HuH-7 (cell line): ENCODE measurements at regions not wholly inside any gene's neighbourhood (a gene's known extent, or its start where the extent isn't known, plus 50 kb on each side); places are given as distances from the start of the nearest gene placed in this dataset.

Experiments used
- DNase-seq: peaks from one replicate; pipeline ENCODE4 v3.0.0; 2011; ENCODE audit warnings: low spot score

DNA sequence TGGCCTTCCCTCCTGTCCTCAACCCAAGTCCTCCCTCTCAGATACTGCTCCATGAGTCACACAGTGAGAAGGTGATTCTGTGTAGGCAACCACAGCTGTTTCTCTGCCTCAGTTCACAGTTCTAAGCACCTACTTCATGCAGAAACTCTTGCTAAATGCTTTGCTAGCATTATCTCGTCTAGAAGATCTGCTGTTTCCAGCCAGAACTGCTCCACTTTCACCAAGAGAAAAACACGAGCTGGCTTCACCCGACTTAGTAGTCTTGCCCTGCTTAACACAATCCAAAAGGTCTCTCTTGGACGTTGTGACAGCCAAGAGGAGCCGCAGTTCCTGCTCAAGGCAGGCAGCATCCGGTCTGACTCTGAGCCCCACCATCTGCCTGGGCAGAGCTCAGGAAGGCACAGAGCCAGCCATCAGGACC, 272.1 kb downstream of the UACA start:
- no peak for DNase-seq

DNA sequence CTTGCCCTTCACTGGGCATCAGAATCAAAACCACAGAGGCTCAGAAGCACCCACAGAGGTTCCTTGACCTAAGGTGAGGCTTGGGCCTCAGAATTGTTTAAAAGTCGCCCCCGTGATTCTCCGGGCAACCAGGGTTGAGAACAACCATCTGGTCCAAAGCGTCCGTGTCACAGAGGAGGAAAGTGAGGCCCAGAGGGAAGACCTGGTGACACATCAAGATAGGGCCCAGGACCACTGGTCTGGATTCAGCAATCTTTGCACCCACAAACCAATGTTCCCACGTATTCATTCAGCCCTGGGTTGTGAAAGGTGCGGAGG, 272.6 kb downstream of the UACA start:
- no peak for DNase-seq

DNA sequence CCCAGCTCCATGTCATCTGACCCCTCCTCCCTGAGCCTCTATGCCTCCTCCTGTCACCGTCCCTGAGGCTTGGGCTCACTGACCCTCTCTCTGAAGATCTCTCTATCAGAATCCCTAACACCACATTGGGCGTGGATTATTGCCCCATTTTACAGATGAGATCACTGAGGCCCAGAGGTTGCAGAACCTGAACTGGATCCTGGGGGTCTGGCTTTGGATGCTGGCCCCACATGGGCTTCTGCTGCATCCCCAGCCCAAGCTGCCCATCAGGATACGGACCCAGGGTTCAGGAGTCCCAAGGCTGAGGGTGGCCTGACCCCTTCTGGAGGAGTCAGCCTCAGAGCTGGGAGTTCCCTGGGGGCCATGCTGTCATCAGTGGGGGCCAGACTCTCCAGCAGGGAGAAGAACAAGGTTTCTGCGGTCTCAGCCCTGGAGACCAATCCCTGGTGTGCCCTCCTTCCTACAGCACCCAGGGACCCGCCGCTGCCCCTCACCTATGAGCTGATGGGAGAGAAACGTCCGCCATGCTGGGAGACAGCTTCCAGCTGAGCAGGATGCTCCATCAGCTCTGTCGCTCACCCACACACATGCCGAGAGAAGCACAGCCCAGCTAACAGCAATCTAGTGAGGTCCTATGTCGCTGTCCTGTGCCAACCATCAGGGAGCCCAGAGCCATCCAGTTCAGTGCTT, 273.1 kb downstream of the UACA start:
- DNase-seq = no peak

DNA sequence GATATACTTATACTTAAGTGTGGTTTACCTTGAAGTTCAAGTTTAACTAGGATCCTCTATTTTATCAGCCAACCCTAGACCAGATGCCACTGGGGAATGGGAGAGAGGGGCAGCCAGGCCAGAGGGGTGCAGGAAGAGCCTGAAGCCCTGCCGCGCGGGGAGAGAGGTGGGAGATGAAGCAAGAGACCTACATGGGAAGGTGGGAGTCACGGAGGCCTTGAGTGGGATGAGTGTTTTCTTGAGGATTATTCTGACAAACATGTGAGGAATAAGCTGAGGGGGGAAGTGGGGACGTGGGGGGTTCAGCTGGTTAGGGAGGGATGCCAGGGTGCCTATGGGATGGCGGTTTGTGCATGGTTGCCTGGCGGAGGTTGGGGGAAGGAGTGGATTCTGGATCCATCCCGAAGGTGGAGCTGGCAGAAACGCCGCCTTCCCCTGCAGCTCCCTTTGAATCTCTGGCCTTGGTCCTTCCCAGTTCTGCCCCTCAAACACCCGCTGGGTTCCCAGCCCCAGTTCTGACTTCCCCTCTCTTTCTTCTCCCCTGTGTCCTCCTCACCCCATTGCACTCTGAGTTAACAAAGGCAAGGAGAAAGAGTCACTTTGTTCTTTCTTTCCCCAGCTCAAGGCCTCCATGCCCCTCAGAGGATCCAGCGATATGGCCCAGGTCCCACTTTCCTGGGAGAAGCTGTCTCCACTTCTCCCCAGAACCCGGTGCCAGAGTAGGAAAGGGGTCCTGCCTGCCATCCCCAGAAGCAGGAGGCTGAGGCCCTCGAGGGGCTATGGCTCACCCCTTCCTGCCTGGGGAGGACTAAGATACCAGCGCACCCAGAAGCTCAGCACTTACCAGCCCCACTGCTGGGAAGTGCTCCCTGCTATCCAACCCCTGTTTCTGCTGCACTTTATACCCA, 274.2 kb downstream of the UACA start:
- no peak for DNase-seq

DNA sequence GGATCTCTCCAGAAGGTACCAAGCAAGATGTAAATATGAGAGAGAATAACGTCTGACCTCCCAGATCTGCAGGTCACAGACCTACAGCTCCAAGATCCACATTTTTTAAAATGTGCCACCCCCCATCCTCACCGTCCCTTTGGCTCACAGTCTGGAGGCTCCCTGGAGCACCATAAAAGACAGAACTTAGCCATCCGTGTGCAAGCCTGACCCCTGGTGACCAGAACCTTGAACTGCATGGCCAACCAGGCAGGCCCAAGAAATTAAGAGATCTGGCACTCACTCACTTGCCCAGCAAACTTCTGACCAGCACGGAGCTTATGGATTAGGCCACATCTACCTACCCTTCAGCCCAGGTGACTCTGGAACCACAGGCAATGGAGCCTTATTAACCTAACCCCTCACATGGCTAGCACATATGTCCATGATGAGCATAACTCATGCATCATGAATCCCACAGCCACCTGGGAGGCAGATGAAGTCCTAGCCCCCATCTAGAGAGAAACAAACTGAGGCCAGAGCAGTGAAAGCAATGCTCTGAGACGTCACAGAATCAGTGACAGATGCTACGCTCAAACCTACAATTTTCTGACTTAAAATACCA, 275.3 kb downstream of the UACA start:
- peak; percentile 92 for DNase-seq

DNA sequence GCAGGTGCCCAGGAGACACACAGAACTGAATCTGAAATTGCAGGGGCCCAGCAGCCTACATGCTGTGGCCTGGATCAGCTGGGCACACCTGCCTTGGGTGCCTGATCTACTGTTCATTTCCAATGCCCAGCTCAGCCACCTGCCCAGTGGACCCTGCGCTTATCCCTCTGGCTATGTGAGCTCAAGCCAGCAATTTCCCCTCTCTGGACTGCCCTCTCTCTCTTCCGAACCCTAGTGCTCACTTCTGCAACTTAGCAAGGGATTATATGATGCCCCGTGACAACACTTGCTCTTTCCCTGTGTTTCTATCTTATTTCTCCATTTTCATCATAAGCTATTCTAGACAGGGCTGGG, 276.0 kb downstream of the UACA start:
- DNase-seq = no peak

DNA sequence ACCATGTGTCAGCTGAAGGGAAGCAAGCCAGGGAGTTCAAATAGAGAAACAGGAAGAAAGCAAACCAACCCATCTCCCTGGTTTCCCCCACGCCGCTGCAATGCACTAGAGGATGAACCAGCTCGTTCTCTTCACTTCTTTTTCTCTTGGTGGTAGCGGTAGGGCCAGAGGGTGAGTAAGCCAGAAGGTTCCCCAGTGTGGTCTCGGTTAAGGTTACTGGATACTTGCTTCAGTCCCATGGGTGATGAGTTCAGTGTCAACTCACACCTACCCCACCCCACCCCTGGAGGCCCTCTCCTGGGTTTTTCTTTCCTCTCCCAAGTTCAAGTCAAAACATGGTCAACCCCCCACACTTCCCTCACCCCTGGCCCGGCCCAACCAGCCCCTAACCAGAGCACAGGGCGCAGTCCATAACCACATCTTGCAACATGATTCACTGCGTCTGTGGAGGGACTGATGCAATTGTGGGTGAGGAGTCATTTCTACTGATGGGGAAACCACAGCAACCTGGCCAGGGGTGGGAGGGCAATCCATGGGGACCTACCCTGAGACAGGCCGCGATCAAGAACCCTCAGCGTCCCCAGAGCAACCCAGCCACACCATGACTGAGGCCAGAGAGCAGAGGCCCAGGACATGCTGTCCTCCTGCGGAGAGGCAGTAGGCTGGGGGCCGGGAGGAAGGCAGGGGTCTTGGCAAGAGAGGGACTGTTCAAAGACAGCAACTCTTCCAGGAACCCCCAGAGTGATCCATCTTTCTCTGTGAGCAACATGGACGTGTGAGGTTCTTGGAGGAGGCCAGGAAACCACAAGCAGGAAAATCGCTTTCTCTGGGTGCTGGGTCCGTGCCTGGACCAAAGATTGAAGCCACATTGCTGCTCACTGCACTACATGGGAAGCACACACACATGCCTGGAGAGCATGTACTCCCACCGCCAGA, 276.6 kb downstream of the UACA start:
- DNase-seq = peak; percentile 65

DNA sequence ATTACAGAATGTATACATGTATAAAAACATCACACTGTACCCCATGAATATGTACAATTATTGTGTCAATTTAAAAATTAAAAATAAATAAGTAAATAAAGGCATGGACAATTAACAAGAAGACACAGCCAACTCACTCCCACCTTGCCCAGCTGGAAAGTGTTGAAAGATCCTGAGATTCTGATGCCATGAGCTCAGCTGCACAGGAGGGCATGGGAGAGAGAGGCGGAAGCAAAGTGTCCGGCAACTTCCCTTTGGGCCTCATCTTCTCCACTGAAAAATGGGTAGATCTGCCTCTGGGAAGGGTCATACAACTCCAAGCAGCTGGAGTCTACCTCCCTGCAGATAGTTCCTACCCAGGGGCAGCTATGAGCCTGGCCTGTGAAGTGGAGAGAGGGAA, 277.3 kb downstream of the UACA start:
- DNase-seq = no peak

DNA sequence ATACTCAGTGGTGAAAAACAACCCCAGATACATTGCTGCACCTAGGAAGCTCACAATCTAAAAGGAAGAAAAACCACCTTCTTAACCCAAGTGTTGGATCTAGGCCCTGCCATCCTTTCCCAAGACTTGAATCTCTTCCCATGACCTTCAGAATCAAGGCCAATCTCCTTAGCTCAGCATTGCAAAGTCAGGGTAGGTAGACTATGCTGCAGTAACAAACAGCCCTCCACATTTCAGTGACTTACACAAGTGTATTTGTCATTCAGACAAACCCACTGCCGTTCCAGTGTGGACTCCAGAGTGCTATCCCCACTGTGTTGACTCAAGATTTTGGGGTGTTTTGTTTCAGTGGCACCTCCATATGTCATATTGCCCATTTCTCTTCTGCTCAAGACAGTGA, 278.4 kb downstream of the UACA start:
- DNase-seq = no peak

DNA sequence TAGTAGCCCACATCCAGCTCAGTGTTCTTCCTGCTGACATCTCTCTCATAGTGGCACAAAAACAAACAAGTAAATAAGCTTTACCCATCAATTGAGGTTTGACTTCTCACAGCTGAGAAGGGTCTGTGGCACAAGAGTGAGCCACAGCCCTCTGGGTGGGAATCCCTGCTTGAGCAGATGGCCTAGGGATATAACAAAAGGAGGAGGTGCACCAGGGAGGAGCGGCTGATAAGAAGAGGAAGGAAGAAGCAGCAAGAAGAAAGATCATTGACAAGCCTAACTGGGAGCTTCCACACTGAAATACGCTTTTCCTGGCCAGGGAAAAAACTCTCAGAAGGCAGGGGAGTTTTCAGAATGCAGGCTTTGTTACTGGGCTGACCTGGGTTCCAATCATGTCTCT, 279.8 kb downstream of the UACA start:
- DNase-seq = no peak

DNA sequence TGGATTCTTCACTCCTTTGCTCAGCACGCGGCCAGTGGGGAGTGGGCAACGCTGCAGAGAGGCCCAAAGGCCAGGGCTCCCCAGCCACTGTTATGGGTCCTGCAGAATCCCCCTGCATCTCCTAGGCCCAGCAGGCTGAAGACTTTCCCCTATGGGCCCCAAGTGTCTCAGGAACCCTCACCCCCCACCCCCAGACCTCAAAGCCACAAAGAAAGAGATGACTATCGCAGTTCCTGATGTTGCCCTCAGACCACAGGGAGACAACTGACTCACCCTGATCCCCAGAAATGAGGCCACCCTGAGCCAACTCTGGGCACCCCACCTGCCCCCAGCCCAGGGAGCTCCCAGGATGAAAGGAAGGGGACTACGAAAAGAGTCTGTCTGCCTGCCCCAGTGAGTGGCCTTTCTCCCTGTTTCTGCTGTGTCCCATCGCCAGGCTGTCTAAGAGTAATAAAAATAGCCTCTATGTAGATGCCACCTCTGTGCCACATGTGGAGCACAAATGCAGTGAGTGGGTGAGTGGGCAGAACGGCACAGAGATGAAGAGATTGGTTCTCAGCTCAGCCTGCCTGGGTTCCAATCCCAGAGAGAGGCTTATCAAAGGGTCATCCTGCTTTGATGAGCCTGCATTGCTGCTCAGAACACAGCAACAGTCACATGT, 283.0 kb downstream of the UACA start:
- no peak for DNase-seq

DNA sequence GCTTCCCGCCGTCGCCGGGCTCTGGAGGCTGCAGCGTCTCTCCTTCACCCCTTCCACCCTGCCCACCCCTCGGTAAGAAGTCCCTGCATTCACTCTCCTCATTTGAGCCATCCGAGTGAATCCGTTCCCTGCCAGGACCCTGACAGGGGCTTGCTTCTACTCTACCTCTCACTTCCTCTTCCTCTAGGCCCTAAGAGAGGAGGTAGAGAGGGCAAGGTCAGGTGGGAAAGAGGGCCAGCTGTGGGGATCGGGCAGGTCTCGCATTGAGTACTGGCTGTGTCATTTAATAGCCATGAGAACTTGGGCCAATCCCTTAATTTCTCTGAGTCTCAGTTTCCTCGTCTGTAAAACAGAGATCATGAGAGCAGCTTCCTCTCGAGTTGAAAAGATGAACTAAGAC, 283.6 kb downstream of the UACA start:
- no peak for DNase-seq

DNA sequence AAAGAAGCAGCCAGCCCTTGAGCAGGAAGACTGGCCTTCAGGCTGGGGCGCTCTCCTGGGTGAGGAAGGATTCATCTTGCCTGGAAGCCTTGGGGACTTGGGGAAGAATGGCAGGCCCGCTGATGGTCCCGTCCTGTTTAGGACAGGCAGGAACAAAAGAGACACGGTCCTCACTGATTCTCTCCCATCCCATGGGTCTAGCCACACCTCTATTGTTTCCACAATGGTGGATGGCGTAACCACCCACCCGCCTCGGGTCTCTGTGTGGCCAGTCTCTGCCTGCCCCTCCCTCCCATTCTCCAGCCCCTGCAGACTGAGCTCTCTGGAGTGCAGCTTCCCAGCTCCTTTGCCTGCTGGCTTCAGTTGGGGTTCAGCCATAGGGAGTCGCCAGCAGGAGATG, 284.3 kb downstream of the UACA start:
- DNase-seq = no peak

DNA sequence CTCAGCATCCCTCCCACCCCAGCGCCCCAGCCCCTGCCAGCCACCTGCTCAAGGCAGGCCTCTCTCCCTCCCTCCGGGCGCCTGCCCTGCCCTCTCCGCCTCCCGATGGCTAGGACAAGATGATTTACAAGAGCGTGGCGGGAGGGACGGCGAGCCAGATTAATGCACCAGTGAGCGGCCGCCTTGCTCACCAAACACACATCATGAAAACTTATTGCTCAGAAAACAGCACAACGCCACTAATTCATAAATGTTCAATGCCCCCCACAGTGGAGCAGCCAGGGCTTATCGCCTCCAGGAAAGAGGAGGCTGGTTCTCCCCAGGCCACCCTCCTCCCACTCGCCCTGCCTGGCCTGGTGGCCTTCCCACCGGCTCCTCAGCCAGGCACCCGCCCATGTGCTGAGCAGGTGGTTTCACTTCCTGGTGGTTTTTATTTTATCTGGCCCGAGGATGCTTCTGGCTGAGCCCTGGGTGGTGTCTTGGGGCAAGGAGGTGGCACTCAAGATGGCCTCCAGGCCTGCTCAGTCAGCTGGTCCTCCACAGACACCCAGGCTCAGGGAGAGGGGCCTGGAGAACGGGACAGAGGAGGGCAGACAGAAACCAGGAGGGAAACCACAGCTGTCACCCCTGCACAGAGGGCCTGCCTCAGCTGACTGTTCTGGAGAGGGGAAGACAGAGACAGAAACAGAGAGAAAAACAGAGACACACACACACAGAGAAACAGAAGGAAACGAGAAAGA, 284.9 kb downstream of the UACA start:
- no peak for DNase-seq

DNA sequence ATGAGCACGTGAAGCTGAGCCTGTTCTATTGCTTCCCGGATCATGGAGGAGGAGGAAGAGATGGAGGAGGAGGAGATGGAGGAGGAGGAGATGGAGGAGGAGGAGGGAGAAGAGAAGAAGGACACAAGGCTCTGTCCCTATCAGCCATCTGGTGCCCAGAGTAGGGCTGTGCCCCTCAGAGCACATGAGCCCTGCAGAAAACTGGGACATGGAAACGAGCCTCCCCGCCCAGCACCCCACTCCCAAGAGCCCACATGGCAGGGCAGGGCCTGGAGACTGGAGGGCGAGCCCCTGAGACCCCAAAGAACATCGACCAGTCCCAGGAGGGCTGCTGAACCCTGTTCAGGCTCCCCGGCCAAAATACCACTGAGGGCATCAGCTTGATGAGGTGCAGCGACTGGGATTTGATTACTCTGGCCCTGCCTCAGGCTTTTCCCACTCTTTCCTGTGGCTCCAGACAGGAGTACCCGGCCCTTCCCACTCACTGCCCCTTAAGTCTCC, 285.6 kb downstream of the UACA start:
- no peak for DNase-seq

DNA sequence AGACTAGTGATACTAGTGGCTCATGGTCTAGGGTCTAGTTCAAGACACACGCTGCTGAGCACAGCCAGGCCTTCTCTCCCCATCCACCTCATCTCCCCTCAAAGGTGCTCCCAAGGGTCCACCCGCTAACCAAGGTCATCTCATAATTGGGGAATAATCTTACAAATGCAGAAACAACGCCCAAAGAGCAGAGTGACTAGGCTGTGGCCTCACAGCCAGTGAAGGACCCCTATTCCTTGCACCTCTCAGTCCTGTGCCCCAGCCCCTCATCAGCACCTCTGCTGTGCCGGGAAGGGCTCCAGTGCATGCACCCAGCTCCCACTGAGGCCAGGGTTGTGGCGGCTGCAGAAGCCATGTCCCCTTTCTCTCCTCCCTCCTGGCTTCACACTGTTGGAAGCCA, 286.9 kb downstream of the UACA start:
- no peak for DNase-seq

DNA sequence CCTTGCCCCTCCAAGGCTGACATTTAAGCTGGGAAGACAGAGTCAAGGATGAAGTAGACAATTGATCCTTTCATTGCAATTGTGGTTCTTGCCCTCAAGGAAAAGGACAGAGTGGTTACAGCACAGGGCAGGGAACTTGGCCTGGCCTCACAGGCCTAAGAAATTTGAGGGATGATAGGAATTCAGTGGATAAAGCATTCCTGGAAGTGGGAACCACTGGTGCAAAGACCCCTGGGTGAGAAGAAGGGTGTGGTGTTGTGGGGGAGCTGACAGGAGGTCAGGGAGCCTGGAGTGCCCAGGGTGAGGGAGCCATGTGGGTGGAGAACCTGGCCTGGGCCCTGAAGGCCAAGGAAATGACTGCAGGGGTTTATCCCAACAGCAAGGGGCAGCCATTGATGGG, 287.4 kb downstream of the UACA start:
- DNase-seq = no peak

DNA sequence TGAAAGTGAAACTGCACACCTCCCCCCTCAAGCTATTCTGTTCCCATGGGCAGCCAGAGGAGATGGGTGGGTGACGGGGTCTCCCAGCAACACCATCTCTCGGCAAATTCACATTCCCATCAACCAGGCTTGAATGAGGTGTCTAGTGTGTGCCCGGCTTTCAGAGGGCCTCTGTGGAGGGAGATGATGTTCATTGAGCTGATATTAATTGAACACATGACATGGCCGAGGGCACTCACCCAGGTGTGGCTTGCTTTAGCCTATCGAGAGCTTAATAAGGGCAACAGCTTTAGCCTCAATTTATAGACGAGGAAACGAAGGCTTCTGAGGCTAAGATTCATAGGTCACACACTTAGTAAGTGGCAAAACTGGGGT, 288.0 kb downstream of the UACA start:
- DNase-seq = no peak

DNA sequence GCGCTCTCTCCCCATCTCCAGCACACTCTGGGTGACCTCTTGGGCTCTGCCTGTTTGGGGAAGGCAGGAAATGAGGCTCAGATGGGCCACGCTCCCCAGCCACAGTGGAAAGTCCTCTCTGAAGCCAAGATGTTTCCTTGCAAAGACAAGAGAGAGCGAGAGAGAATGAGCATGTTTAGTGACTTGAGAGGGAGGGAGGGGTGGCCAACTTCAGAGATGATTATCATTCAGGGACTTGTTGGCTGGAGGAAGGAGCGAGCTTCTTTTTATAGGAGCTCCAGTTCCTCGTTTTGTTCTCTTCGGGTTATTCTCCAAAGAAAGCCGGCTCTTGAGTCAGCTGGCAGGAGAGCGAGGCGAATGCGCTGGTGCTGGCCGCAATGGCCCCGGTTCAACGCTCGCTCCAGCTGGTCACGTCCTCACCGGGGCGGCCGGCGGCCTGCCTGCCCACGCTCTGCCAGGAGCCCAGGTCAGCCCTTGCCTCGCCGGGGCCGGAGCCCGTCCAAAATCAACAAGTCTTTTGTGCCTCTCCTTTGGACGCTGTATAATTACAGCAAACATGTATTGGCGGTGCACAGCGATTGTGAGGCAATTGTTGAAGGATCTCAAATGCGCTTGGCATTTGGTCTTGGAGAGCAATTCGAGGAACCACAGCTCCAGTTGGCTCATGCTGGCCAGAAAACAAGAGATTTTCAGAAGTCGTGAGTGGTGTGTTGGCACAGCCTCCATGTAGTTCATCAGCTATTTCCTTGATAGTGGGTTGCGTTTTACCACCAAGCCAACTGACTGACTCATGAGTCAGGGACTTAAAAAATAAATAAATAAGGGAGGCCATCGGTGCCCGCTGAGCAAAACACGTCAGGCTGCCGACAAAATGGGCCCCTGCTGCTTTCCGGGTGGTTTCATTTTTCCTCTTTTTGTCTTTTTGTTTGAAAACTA, 288.6 kb downstream of the UACA start:
- no peak for DNase-seq
